Muscle of leg (tissue), 3 donors: ENCODE measurements at regions not wholly inside any gene's neighbourhood (a gene's known extent, or its start where the extent isn't known, plus 50 kb on each side); places are given as distances from the start of the nearest gene placed in this dataset.

Experiments
- DNase-seq: peaks from one replicate; pipeline ENCODE4 v3.0.0; 2013
- H3K27ac ChIP-seq: one replicate; pipeline ENCODE4 v1.5.1; 2013; ENCODE audit warnings: mild to moderate bottlenecking, low read length, control low read depth
- H3K27me3 ChIP-seq: one replicate; pipeline ENCODE4 v1.6.1; 2013; ENCODE audit warnings: low read length; ENCODE audit not compliant: control insufficient read depth, insufficient read depth
- H3K36me3 ChIP-seq: one replicate; pipeline ENCODE4 v1.6.1; 2013; ENCODE audit warnings: low read length; ENCODE audit not compliant: control insufficient read depth, insufficient read depth
- H3K4me1 ChIP-seq: one replicate; pipeline ENCODE4 v1.6.1; 2013; ENCODE audit warnings: low read length; ENCODE audit not compliant: control insufficient read depth, insufficient read depth
- H3K4me3 ChIP-seq: one replicate; pipeline ENCODE4 v1.5.1; 2013; ENCODE audit warnings: low read length, control low read depth
- H3K9me3 ChIP-seq: replicated peaks from 2 replicates; pipeline ENCODE4 v1.6.1; 2013; ENCODE audit warnings: low read depth, low read length; ENCODE audit not compliant: control insufficient read depth
- WGBS: methylation state at CpG from one replicate; pipeline ENCODE4 v1.1.5; 2013; ENCODE audit warnings: missing lambda C conversion rate; ENCODE audit not compliant: insufficient coverage; 5-methylcytosine and 5-hydroxymethylcytosine counted together

GRCh38 chr12:92073094-92073493, 72.6 kb downstream of the BTG1 start:
- H3K27me3 ChIP-seq = no peaks in the 10 kb centered on the region
- no peak overlapping the region for H3K27ac ChIP-seq
- no peaks in the 10 kb centered on the region for H3K4me1 ChIP-seq
- H3K4me3 ChIP-seq = no peak overlapping the region
- no CpG with 5 or more reads among the region's 2 CpGs for WGBS
- no peaks in the 10 kb centered on the region for H3K36me3 ChIP-seq
- DNase-seq = no peak
- no peaks in the 10 kb centered on the region for H3K9me3 ChIP-seq

- H3K9me3 ChIP-seq = no peaks in the 10 kb centered on the region
- no peaks in the 10 kb centered on the region for H3K27me3 ChIP-seq
- no peak overlapping the region for H3K4me3 ChIP-seq
- no peak for DNase-seq
- H3K27ac ChIP-seq = no peak overlapping the region
- no peaks in the 10 kb centered on the region for H3K4me1 ChIP-seq
- H3K36me3 ChIP-seq = no peaks in the 10 kb centered on the region
- WGBS = no CpG with 5 or more reads among the region's 1 CpG
Observed at GRCh38 chr12:92072112-92072511, 73.5 kb downstream of the BTG1 start.

DNA sequence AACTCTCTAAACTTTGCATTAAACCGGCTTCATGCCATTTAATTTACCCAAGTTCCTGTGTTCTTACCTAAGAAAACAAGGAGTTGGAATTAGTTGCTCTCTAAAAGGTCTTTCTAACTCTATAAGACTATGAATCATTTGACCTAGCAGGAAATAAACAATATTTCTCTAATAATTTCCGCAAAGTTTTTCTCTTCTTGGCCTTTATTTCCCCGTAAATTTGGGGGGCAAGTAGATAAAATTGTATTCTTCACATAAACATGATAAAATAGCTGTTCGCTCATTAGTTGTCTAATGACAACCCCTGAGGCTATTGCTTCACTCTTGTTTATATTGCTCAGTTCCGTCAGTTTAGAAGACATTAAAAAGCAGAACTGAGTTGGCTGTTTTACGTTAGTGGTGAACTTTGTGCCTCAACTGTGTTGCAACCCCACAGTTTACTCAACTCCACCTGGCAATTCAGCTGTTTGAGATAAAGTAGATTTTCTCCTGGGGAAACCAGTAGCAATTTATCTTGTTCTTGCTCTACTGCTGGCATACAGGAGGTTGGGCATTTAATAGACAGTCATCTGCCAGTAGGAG, 74.7 kb downstream of the BTG1 start:
- no peak overlapping the region for H3K27ac ChIP-seq
- H3K4me3 ChIP-seq = no peak overlapping the region
- no CpG with 5 or more reads among the region's 6 CpGs for WGBS
- no peaks in the 10 kb centered on the region for H3K36me3 ChIP-seq
- no peaks in the 10 kb centered on the region for H3K4me1 ChIP-seq
- no peak for DNase-seq
- H3K27me3 ChIP-seq = no peaks in the 10 kb centered on the region
- no peaks in the 10 kb centered on the region for H3K9me3 ChIP-seq

DNA sequence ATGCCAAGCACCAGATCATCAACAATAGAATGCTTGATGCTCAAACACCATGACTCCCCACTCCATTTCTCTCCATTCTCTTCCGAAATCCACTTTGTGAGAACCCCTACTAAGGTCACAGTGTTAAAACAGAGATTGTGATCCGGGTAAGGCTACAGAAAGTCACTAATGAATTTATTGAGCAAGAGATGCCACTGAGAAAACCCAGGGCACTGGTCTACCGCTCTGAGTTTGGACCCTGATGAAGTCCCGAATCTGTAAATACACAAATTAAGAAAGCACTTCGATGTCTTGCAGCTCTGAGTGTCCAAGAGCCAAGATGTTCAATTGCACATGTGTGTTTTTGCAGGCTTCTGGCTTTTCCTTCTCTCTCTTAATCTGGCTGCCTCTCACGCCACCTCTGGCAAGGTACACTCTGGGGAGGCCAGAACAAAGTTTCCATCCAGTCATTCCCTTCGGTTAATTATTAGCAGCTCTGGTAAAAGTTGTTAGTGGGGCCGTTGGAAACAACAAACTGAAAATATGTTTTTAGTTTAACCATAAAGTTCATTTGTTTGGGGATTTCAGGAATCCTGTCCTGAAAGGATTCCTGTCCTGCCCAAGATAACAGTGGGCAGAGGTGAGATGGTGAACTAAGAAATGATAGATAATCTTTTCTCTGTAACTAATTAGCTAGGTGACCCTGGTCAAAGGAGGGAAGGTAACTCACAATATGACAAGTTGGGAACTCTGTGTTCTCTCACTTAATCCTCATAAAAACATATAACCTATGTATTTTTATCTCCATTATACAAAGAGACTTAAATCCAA, 75.4 kb downstream of the BTG1 start:
- DNase-seq = peak; percentile 39
- Histone ChIP-seq H3K36me3 (no peaks in the 10 kb centered on the region), H3K9me3 (no peaks in the 10 kb centered on the region), H3K4me1 (no peaks in the 10 kb centered on the region), H3K4me3 (no peak overlapping the region), H3K27ac (no peak overlapping the region), H3K27me3 (no peaks in the 10 kb centered on the region)
- 56% methylated on average over 5 of the region's 8 CpGs for WGBS

GRCh38 chr12:92068459-92068858, 77.2 kb downstream of the BTG1 start:
- no peak for DNase-seq
- Histone ChIP-seq H3K36me3 (no peaks in the 10 kb centered on the region), H3K27me3 (no peaks in the 10 kb centered on the region), H3K9me3 (no peaks in the 10 kb centered on the region), H3K4me3 (no peak overlapping the region), H3K4me1 (no peaks in the 10 kb centered on the region), H3K27ac (no peak overlapping the region)
- WGBS = no CpG with 5 or more reads among the region's 1 CpG

GRCh38 chr12:92065639-92066038, 80.0 kb downstream of the BTG1 start:
- Histone ChIP-seq H3K4me3 (no peak overlapping the region), H3K4me1 (no peaks in the 10 kb centered on the region), H3K36me3 (no peaks in the 10 kb centered on the region), H3K27me3 (no peaks in the 10 kb centered on the region), H3K9me3 (no peaks in the 10 kb centered on the region), H3K27ac (no peak overlapping the region)
- no peak for DNase-seq
- WGBS = no CpG with 5 or more reads among the region's 2 CpGs

DNA sequence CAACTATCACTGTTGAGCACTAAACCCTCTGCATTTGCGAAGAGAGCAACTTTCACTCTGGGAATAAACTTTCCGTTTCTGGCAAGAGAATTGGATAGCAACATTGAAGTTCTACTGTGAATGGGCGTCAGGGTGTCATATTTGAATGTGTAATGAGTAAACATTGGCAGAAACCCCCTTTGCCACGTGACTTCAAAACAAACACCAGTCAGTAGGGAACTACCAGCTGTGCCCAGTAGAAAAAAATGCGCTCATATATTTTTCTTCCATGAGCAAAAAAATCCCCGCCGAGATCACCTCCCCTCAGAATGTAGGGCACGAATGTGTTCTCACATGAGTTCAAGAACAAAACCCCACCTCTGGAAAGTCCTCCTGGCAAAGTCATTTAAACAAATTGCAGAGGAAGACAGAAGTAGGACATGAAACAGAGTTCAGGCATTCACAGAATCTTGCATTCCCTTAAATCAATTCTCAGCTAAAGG, 80.6 kb downstream of the BTG1 start:
- Histone ChIP-seq H3K4me1 (peaks cover under 1% of the 10 kb centered on the region), H3K9me3 (no peaks in the 10 kb centered on the region), H3K36me3 (no peaks in the 10 kb centered on the region), H3K27ac (no peak overlapping the region), H3K27me3 (no peaks in the 10 kb centered on the region), H3K4me3 (no peak overlapping the region)
- DNase-seq = peak; percentile 23
- no CpG with 5 or more reads among the region's 8 CpGs for WGBS

DNA sequence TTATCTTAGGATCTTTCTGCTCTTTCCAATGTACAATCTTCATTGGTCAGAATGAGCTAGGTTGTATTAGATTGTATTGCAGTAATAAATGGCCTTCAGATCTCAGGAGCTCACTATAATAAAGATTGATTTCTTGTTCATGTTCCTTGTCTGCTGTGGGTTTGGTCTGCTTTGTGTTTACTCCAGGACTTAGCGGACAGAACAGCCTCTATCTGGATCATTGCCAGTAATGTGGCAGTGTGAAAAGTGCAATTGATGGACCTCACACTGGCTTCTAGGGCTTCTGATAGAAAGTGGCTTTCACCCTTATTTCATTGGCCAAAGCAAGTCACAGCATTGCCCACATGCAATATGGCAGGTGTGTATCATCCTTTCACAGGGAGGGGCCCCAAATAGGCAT, 81.2 kb downstream of the BTG1 start:
- no peak overlapping the region for H3K4me3 ChIP-seq
- peaks cover 2% of the 10 kb centered on the region for H3K4me1 ChIP-seq
- DNase-seq = no peak
- no peak overlapping the region for H3K27ac ChIP-seq
- no peaks in the 10 kb centered on the region for H3K27me3 ChIP-seq
- WGBS = no CpG with 5 or more reads among the region's 1 CpG
- no peaks in the 10 kb centered on the region for H3K9me3 ChIP-seq
- H3K36me3 ChIP-seq = no peaks in the 10 kb centered on the region

GRCh38 chr12:92063641-92064040, 82.0 kb downstream of the BTG1 start:
- Histone ChIP-seq H3K9me3 (no peaks in the 10 kb centered on the region), H3K4me3 (no peak overlapping the region), H3K27ac (no peak overlapping the region), H3K36me3 (no peaks in the 10 kb centered on the region), H3K27me3 (no peaks in the 10 kb centered on the region), H3K4me1 (peaks cover 2% of the 10 kb centered on the region)
- DNase-seq = no peak
- WGBS = 80% methylated on average over 1 of the region's 3 CpGs

- Histone ChIP-seq H3K4me1 (peaks cover 2% of the 10 kb centered on the region), H3K36me3 (no peaks in the 10 kb centered on the region), H3K27ac (no peak overlapping the region), H3K9me3 (no peaks in the 10 kb centered on the region), H3K4me3 (no peak overlapping the region), H3K27me3 (no peaks in the 10 kb centered on the region)
- no peak for DNase-seq
- WGBS = no CpG with 5 or more reads among the region's 6 CpGs
Observed at GRCh38 chr12:92062539-92063493, 82.8 kb downstream of the BTG1 start.
